Kidney (tissue), 13 donors: ENCODE measurements at regions not wholly inside any gene's neighbourhood (a gene's known extent, or its start where the extent isn't known, plus 50 kb on each side); places are given as distances from the start of the nearest gene placed in this dataset.

Experiments
- DNase-seq, 5 donors: peaks; one replicate each; pipeline ENCODE4 v3.0.0-alpha.2; 2013 to 2020
- FAIRE-seq: peaks from 2 replicates; lab custom pipeline; 2012; peaks lifted over from hg19 to GRCh38; lab: Jason Lieb, UNC
- H3K27ac ChIP-seq, 2 donors: one replicate each; pipeline ENCODE4 v1.7.0; 2013; ENCODE audit warnings: low read depth in 2 of 2, low read length in 2 of 2, inconsistent platforms in 1 of 2
- H3K27me3 ChIP-seq: one replicate; pipeline ENCODE4 v1.7.1; 2013; ENCODE audit warnings: low read length, inconsistent platforms; ENCODE audit not compliant: control insufficient read depth, insufficient read depth
- H3K36me3 ChIP-seq, 3 donors: one replicate each; pipeline versions ENCODE4 v1.7.0 to v1.7.1; 2013; ENCODE audit warnings: low read length in 3 of 3, control low read depth in 1 of 3, inconsistent platforms in 1 of 3; ENCODE audit not compliant: insufficient read depth in 3 of 3, control insufficient read depth in 2 of 3
- H3K4me1 ChIP-seq, 3 donors: one replicate each; pipeline versions ENCODE4 v1.7.0 to v1.7.1; 2013; ENCODE audit warnings: low read length in 3 of 3, inconsistent platforms in 1 of 3, low read depth in 1 of 3; ENCODE audit not compliant: control insufficient read depth in 2 of 3, insufficient read depth in 2 of 3
- H3K4me3 ChIP-seq, 3 donors: one replicate each; pipeline versions ENCODE4 v1.7.0 to v1.8.1; 2013; ENCODE audit warnings: low read length in 3 of 3, control low read depth in 1 of 3, inconsistent platforms in 1 of 3
- H3K9ac ChIP-seq, 3 donors: one replicate each; pipeline versions ENCODE4 v1.7.0 to v1.7.1; 2013; ENCODE audit warnings: low read length in 3 of 3, control low read depth in 1 of 3, inconsistent platforms in 1 of 3
- H3K9me3 ChIP-seq, 3 donors: one replicate each; pipeline versions ENCODE4 v1.7.0 to v1.7.1; 2013; ENCODE audit warnings: low read length in 3 of 3, control low read depth in 1 of 3, inconsistent platforms in 1 of 3; ENCODE audit not compliant: control insufficient read depth in 2 of 3, insufficient read depth in 1 of 3
- CTCF ChIP-seq: IDR thresholded peaks from 3 replicates; pipeline ENCODE4 v1.5.1; 2012; ENCODE audit warnings: mild to moderate bottlenecking, moderate library complexity, borderline replicate concordance; ENCODE audit not compliant: insufficient read depth; ENCODE audit errors: extremely low read depth
- intact Hi-C: fragments of 100-400 bp; cut with DNase I; formaldehyde crosslinking; loops from one replicate; pipeline ENCODE4 v1.11.1; 2022
- donor health status: control.
- donor health status: control.
- donor health status: control.
- donor health status: control.
- donor health status: control.
- donor health status: DM: yes; HTN: yes; CAD: no.
- donor health status: Normal renal cell carcinoma (clear cell type).

- no peak for TF ChIP-seq CTCF
- intact Hi-C loops = no loop called here
- H3K9ac ChIP-seq = no peak overlapping the region
These were observed 1054.9 kb upstream of the NXPH2 start for GRCh38 chr2:139835101-139835500.

GRCh38 chr2:139828011-139828410, 1047.8 kb upstream of the NXPH2 start:
- Histone ChIP-seq H3K36me3 (no peaks in the 10 kb centered on the region), H3K9me3 (no peaks in the 10 kb centered on the region), H3K4me1 (no peaks in the 10 kb centered on the region), H3K9ac (no peak overlapping the region), H3K4me3 (no peak overlapping the region), H3K27ac (no peak overlapping the region), H3K27me3 (no peaks in the 10 kb centered on the region)
- no peak for DNase-seq
- no peak for FAIRE-seq
- no peak for TF ChIP-seq CTCF
- intact Hi-C loops = no loop called here

More at GRCh38 chr2:139835101-139835500, 1054.9 kb upstream of the NXPH2 start:
- Histone ChIP-seq H3K4me1 (no peaks in the 10 kb centered on the region), H3K9me3 (no peaks in the 10 kb centered on the region), H3K27me3 (no peaks in the 10 kb centered on the region), H3K4me3 (no peak overlapping the region), H3K27ac (no peak overlapping the region), H3K36me3 (no peaks in the 10 kb centered on the region)
- no peak for FAIRE-seq
- no peak for DNase-seq

- no peaks in the 10 kb centered on the region for H3K36me3 ChIP-seq
- FAIRE-seq = no peak
These were observed 1045.5 kb upstream of the NXPH2 start for GRCh38 chr2:139825726-139826125.

More at GRCh38 chr2:139825726-139826125, 1045.5 kb upstream of the NXPH2 start:
- intact Hi-C loops = no loop called here
- Histone ChIP-seq H3K4me3 (no peak overlapping the region), H3K27ac (no peak overlapping the region), H3K4me1 (no peaks in the 10 kb centered on the region), H3K9ac (no peak overlapping the region), H3K9me3 (no peaks in the 10 kb centered on the region), H3K27me3 (no peaks in the 10 kb centered on the region)
- no peak for TF ChIP-seq CTCF
- no peak for DNase-seq
